BLaER1 (cell line): ENCODE measurements at regions not wholly inside any gene's neighbourhood (a gene's known extent, or its start where the extent isn't known, plus 50 kb on each side); places are given as distances from the start of the nearest gene placed in this dataset.
"Not testable (repeated sequence)": the region's sequence is repeated elsewhere in the genome, so short reads cannot be mapped to it uniquely, and the experiment has no call there.

Source experiments
- H3K27ac ChIP-seq: shearing (Covaris generic); formaldehyde crosslinking; 2 replicates; pipeline ENCODE4 v1.8.1; 2022
- H3K27me3 ChIP-seq: shearing (Covaris generic); formaldehyde crosslinking; 2 replicates; pipeline ENCODE4 v1.8.1; 2022
- H3K36me3 ChIP-seq: shearing (Covaris generic); formaldehyde crosslinking; 2 replicates; pipeline ENCODE4 v1.8.1; 2022
- H3K4me1 ChIP-seq: shearing (Covaris generic); formaldehyde crosslinking; 2 replicates; pipeline ENCODE4 v1.8.1; 2022
- H3K4me2 ChIP-seq: shearing (Covaris generic); formaldehyde crosslinking; 2 replicates; pipeline ENCODE4 v1.8.1; 2022
- H3K4me3 ChIP-seq: shearing (Covaris generic); formaldehyde crosslinking; 2 replicates; pipeline ENCODE4 v1.8.1; 2022
- H3K9ac ChIP-seq: shearing (Covaris generic); formaldehyde crosslinking; 2 replicates; pipeline ENCODE4 v1.8.1; 2022
- H3K9me3 ChIP-seq: shearing (Covaris generic); formaldehyde crosslinking; 2 replicates; pipeline ENCODE4 v1.8.1; 2022
- H4K20me1 ChIP-seq: shearing (Covaris generic); formaldehyde crosslinking; 2 replicates; pipeline ENCODE4 v1.8.1; 2022
- Cebpa-rat ChIP-seq: shearing (Covaris generic); IDR thresholded peaks from 2 replicates; pipeline ENCODE4 v1.8.1; 2022

DNA sequence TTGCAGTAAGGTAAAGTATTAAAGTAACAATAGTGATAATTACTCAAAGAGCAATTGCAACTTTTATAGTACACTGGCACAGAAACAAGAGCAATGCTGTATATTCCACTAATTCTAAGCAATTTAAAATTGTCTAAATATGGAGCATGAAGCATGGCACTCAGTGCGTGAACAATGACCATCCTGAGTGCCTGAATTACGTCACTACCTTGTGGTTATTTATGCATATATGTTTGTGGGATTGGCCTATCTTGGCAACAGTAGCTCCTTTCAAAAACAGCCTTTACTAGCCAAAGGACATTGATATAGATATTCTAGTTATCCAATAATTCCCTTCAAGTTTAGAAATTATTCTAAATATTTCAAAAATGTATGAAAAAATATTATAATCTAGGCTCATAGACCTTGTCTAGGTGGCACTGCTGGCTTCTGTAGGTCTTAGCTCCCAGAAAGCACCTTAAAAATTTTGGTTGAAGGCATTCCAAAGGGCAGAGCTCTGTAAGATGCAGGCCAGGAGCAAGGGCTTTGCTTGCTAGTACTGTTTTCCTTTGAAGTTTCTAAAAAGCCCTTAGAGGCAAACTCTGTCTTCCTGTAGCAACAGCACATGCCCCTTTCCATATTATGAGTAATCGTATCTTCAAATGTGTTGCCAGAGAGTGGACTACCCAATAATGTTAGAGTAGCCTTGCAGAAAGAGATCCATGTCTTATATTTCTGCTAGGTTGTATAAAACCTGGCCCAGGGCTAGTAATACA lies 719.3 kb downstream of the NR2F1-AS1 start:
- H3K4me1 ChIP-seq = no peaks in the 10 kb centered on the region
- no peaks in the 10 kb centered on the region for H3K9me3 ChIP-seq
- H4K20me1 ChIP-seq = no peaks in the 10 kb centered on the region
- no peaks in the 10 kb centered on the region for H3K27me3 ChIP-seq
- no peak overlapping the region for H3K4me3 ChIP-seq
- no peak for TF ChIP-seq Cebpa-rat
- H3K4me2 ChIP-seq = no peak overlapping the region
- H3K9ac ChIP-seq = no peak overlapping the region
- H3K36me3 ChIP-seq = no peaks in the 10 kb centered on the region
- H3K27ac ChIP-seq = no peak overlapping the region

- no peak overlapping the region for H3K4me3 ChIP-seq
- H3K4me1 ChIP-seq = no peaks in the 10 kb centered on the region
- H3K4me2 ChIP-seq = no peak overlapping the region
- no peaks in the 10 kb centered on the region for H4K20me1 ChIP-seq
- H3K9ac ChIP-seq = no peak overlapping the region
- no peaks in the 10 kb centered on the region for H3K27me3 ChIP-seq
- H3K27ac ChIP-seq = no peak overlapping the region
- H3K36me3 ChIP-seq = no peaks in the 10 kb centered on the region
- TF ChIP-seq Cebpa-rat = no peak
- H3K9me3 ChIP-seq = no peaks in the 10 kb centered on the region
Observed at GRCh38 chr5:92860061-92860460, 721.0 kb downstream of the NR2F1-AS1 start.

GRCh38 chr5:92852219-92852618 lies 728.8 kb downstream of the NR2F1-AS1 start:
- no peaks in the 10 kb centered on the region for H3K9me3 ChIP-seq
- H3K4me2 ChIP-seq = no peak overlapping the region

GRCh38 chr5:92850886-92851285 lies 730.1 kb downstream of the NR2F1-AS1 start:
- no peaks in the 10 kb centered on the region for H4K20me1 ChIP-seq
- H3K27ac ChIP-seq = no peak overlapping the region

More at GRCh38 chr5:92852219-92852618, 728.8 kb downstream of the NR2F1-AS1 start:
- Histone ChIP-seq H3K27ac (no peak overlapping the region), H4K20me1 (no peaks in the 10 kb centered on the region), H3K4me3 (no peak overlapping the region), H3K4me1 (no peaks in the 10 kb centered on the region), H3K27me3 (no peaks in the 10 kb centered on the region), H3K9ac (no peak overlapping the region), H3K36me3 (no peaks in the 10 kb centered on the region)
- TF ChIP-seq Cebpa-rat = no peak

GRCh38 chr5:92849756-92850155 lies 731.3 kb downstream of the NR2F1-AS1 start:
- Histone ChIP-seq H3K9me3 (no peaks in the 10 kb centered on the region), H3K27me3 (no peaks in the 10 kb centered on the region), H4K20me1 (no peaks in the 10 kb centered on the region), H3K4me1 (no peaks in the 10 kb centered on the region), H3K4me3 (no peak overlapping the region), H3K4me2 (no peak overlapping the region), H3K36me3 (no peaks in the 10 kb centered on the region), H3K27ac (no peak overlapping the region), H3K9ac (no peak overlapping the region)
- no peak for TF ChIP-seq Cebpa-rat

More at GRCh38 chr5:92850886-92851285, 730.1 kb downstream of the NR2F1-AS1 start:
- Histone ChIP-seq H3K4me1 (no peaks in the 10 kb centered on the region), H3K4me2 (no peak overlapping the region), H3K9me3 (no peaks in the 10 kb centered on the region), H3K9ac (no peak overlapping the region), H3K27me3 (no peaks in the 10 kb centered on the region), H3K4me3 (no peak overlapping the region), H3K36me3 (no peaks in the 10 kb centered on the region)
- TF ChIP-seq Cebpa-rat = no peak

- peak overlapping the region; percentile 22; the same call in 1 of the 2 replicates for H3K4me2 ChIP-seq
- H4K20me1 ChIP-seq = no peaks in the 10 kb centered on the region
- no peak overlapping the region for H3K27ac ChIP-seq
- no peaks in the 10 kb centered on the region for H3K9me3 ChIP-seq
- no peak for TF ChIP-seq Cebpa-rat
- H3K27me3 ChIP-seq = no peaks in the 10 kb centered on the region
- no peak overlapping the region for H3K9ac ChIP-seq
- no peak overlapping the region for H3K4me3 ChIP-seq
- H3K36me3 ChIP-seq = no peaks in the 10 kb centered on the region
- H3K4me1 ChIP-seq = peaks cover 6% of the 10 kb centered on the region; the same call in 1 of the 2 replicates
Observed at GRCh38 chr5:92841604-92842155, 739.3 kb downstream of the NR2F1-AS1 start.

DNA sequence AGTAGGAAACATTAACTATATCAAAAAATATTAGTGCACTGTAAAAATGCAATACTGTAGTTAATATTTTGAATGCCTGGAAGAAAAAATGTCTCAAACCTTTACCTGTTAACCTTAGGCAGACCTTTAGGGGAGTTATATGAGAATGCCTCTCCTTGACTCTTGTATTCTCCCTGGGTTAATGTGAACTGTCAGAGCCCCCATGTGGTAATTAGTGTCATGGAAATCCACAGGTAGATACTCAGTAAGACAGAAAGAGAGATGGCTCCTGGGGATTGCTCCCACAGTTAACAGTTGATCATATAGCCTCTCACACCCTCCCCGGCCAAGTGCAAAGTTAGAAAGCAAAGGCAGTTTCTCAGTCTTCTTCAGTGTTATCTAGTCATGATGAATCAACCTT lies 742.8 kb downstream of the NR2F1-AS1 start:
- no peak for TF ChIP-seq Cebpa-rat
- H3K27ac ChIP-seq = no peak overlapping the region
- peaks cover 6% of the 10 kb centered on the region; the same call in 1 of the 2 replicates for H3K4me1 ChIP-seq
- no peak overlapping the region for H3K9ac ChIP-seq
- H3K4me2 ChIP-seq = no peak overlapping the region
- no peaks in the 10 kb centered on the region for H3K27me3 ChIP-seq
- H3K9me3 ChIP-seq = peaks cover 6% of the 10 kb centered on the region; the same call in 1 of the 2 replicates
- no peak overlapping the region for H3K4me3 ChIP-seq
- no peaks in the 10 kb centered on the region for H4K20me1 ChIP-seq
- H3K36me3 ChIP-seq = no peaks in the 10 kb centered on the region

DNA sequence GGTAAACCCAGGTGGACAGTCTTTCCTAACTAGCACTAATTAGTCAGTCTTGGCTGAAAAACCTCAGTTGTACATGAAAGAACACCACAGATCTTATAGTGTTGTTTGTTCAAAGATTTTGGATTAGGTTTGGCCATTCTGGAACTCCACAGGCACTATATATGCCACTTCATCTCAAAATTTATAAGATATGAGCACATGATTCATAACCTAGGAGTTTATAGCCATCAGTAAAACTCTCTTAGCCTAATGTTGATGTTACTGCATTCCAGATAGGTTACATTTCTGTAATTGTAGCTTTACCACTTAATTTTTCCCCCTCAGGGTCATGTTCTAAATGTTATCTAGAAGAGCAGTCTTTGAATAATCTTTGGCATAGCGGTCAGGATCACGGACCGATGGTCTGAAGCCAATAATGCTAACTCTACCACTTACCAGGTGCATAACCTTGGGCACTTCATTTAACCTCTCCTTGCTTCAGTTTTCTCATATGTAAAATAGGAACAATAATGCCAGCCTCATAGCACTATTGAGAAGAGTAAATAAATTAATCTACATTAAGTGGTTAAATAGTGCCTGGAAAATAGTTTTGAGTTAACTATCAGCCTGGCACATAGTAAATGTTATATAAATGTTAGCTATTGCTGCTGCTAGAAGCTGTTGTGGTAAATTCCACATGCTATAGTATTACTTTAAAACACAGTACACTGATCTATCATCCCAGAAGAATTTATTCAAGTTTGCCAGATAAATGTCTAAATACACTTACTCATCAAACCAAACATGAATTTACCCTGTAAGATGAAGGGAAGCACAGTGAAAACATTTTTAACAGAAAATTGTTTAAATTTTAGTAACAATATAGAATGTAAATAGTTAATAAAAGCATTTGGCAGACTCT lies 743.9 kb downstream of the NR2F1-AS1 start:
- Histone ChIP-seq H3K4me1 (peaks cover 6% of the 10 kb centered on the region; the same call in 1 of the 2 replicates), H4K20me1 (no peaks in the 10 kb centered on the region), H3K9me3 (peaks cover 6% of the 10 kb centered on the region; the same call in 1 of the 2 replicates), H3K4me2 (no peak overlapping the region), H3K36me3 (no peaks in the 10 kb centered on the region), H3K27ac (no peak overlapping the region), H3K4me3 (no peak overlapping the region), H3K27me3 (no peaks in the 10 kb centered on the region), H3K9ac (no peak overlapping the region)
- no peak for TF ChIP-seq Cebpa-rat

DNA sequence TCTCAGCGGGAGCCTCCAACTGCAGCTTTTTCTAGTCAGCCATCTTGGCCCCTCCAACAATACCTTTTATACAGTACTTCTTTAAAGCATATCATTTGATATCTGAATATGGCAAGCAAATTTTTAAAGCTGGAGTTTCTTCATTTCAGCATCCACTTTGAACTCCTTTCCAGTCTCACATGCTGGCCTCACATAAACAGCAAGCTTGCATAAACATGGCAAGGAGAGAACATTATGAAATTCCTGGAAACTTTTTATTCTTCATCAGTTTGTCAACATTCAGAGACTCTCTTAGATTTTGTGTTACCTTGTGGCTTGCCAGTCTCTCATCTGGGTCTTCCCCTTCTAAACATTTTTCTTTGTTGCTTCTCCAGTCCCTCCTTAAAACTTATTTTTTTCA lies 745.3 kb downstream of the NR2F1-AS1 start:
- Histone ChIP-seq H3K27ac (no peak overlapping the region), H3K9ac (no peak overlapping the region), H3K9me3 (peaks cover 6% of the 10 kb centered on the region; the same call in 1 of the 2 replicates), H3K27me3 (no peaks in the 10 kb centered on the region), H4K20me1 (no peaks in the 10 kb centered on the region), H3K4me1 (no peaks in the 10 kb centered on the region), H3K4me3 (no peak overlapping the region), H3K4me2 (no peak overlapping the region), H3K36me3 (no peaks in the 10 kb centered on the region)
- no peak for TF ChIP-seq Cebpa-rat

DNA sequence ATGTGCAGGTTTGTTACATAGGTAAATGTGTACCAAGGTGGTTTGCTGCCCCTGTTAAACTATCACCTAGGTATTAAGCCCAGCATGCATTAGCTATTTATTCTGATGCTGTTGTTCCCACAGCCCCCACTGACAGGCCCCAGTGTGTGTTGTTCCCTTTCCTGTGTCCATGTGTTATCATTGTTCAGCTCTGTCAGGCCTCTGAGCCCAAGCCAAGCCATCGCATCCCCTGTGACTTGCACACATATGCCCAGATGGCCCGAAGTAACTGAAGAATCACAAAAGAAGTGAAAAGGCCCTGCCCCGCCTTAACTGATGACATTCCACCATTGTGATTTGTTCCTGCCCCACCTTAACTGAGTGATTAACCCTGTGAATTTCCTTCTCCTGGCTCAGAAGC lies 757.5 kb downstream of the NR2F1-AS1 start:
- H4K20me1 ChIP-seq, H3K27me3 ChIP-seq, H3K9ac ChIP-seq, H3K4me2 ChIP-seq, H3K9me3 ChIP-seq, H3K4me3 ChIP-seq, H3K4me1 ChIP-seq, H3K27ac ChIP-seq, H3K36me3 ChIP-seq: not testable (repeated sequence)
